ENCODE measurements at regions not wholly inside any gene's neighbourhood (a gene's known extent, or its start where the extent isn't known, plus 50 kb on each side); places are given as distances from the start of the nearest gene placed in this dataset.

DNA sequence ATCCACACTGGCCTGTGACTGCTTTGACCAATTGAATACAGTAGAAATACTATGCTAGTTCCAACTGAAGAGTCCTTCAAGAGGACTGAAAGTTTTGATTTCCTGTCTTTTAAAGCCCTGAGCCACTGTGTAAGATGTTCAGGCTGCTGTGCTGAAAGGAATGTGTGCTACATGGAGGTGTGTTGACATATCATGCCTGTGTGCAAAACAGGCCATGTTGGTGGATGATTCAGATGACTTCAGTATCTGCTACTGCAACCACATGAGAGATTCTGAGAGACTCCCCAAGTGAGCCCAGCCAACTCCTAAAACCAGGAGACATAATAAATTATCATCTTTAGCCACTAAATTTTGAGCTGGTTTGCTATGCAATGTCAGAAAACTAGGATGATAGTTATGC, 662.9 kb downstream of the ZEB2 start:
- Histone ChIP-seq H3K9me3 (no peaks in the 10 kb centered on the region), H3K27ac (no peak overlapping the region), H3K4me1 (no peaks in the 10 kb centered on the region), H3K27me3 (no peaks in the 10 kb centered on the region), H3K4me3 (no peak overlapping the region), H3K36me3 (no peaks in the 10 kb centered on the region)
- TF ChIP-seq, protein P1, sequence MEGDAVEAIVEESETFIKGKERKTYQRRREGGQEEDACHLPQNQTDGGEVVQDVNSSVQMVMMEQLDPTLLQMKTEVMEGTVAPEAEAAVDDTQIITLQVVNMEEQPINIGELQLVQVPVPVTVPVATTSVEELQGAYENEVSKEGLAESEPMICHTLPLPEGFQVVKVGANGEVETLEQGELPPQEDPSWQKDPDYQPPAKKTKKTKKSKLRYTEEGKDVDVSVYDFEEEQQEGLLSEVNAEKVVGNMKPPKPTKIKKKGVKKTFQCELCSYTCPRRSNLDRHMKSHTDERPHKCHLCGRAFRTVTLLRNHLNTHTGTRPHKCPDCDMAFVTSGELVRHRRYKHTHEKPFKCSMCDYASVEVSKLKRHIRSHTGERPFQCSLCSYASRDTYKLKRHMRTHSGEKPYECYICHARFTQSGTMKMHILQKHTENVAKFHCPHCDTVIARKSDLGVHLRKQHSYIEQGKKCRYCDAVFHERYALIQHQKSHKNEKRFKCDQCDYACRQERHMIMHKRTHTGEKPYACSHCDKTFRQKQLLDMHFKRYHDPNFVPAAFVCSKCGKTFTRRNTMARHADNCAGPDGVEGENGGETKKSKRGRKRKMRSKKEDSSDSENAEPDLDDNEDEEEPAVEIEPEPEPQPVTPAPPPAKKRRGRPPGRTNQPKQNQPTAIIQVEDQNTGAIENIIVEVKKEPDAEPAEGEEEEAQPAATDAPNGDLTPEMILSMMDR (IDR thresholded peaks at IDR 0.05) = no peak
- no peak for TF ChIP-seq POLR2A (IDR thresholded peaks at IDR 0.05)
- no peak for DNase-seq

DNA sequence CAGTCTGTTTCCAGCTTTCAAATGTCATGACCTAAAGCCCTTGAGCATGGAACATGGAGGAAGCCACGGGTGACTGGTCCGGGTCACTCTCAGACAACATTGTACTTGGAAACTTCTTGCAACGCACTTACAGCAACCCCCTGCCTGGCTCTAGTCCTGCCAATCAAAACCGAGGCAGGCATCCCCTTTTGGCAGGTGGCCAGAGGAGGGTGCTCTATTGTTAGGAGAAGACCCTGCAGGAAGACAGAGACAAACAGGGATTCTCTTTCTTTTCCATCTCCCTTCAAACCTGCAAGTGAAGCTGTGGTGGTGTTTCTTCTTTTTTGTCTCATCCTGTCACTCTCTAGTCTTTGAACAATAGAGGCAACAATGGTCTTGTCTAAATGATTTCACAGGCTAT, 667.2 kb downstream of the ZEB2 start:
- no peak for TF ChIP-seq POLR2A (IDR thresholded peaks at IDR 0.05)
- TF ChIP-seq, protein P1 (IDR thresholded peaks at IDR 0.05) = no peak
- Histone ChIP-seq H3K27ac (no peak overlapping the region), H3K27me3 (no peaks in the 10 kb centered on the region), H3K9me3 (no peaks in the 10 kb centered on the region), H3K4me3 (no peak overlapping the region), H3K36me3 (no peaks in the 10 kb centered on the region), H3K4me1 (no peaks in the 10 kb centered on the region)
- no peak for DNase-seq

DNA sequence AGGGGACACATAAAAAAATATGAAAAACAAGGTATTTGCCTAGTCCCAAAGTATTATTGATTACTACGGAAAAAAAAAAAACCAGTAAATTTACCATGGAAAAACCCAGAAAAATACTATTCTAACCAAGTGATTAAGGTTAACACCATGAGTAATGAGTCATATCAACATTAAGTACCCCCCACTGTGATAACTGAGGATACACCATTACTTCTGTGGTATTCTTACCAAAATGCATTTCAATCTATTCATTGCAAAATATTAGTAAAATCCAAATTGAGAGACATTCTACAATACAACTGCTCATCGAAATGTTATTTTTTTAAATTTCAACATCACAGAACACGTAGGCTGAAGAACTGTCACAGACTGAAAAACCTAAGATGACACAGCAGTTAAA, 669.8 kb downstream of the ZEB2 start:
- DNase-seq = no peak
- H3K27me3 ChIP-seq = no peaks in the 10 kb centered on the region
- no peaks in the 10 kb centered on the region for H3K9me3 ChIP-seq
- TF ChIP-seq, protein P1 (IDR thresholded peaks at IDR 0.05) = no peak
- no peak for TF ChIP-seq POLR2A (IDR thresholded peaks at IDR 0.05)
- H3K4me1 ChIP-seq = no peaks in the 10 kb centered on the region
- no peak overlapping the region for H3K27ac ChIP-seq
- H3K36me3 ChIP-seq = no peaks in the 10 kb centered on the region
- H3K4me3 ChIP-seq = no peak overlapping the region

DNA sequence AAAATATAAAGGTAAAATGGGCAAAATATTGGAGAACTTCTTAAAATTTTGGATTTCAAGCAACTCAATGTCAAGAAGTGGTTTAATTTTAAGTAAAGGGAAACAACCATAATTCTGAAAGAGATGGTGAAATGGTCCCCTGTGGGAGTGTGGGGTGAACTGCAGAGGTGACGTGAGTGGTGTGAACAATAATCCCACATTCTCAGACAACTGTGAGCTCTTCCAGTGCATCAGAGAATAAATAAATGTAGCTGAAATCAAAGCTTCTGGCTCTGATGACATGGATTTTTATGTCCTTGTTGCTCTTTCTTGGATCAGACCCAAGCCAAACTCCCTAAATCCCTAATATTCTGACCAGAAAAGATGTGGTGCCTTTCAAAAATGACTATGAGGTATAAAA, 672.7 kb downstream of the ZEB2 start:
- DNase-seq = no peak
- Histone ChIP-seq H3K27me3 (no peaks in the 10 kb centered on the region), H3K4me1 (no peaks in the 10 kb centered on the region)

DNA sequence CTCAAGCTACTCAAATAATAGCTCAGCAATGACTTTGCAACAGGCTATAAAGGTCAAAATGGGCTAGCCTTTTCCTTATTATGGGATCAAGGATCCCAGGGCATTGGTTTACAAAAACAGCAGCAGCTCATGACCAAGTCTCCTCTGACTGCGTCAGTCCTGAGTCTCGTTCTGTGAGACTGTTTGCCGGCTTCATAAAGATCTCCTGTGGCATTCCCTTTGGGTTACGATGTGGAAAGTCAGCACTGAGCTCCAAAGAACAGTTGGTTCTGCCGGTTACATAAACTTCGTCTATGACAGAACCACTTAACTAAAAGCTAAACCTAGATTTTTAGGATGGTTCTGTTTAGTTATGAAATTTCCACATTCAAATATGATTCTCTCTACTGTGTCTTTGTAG, 674.9 kb downstream of the ZEB2 start:
- H3K4me1 ChIP-seq = no peaks in the 10 kb centered on the region
- DNase-seq = no peak
- H3K27me3 ChIP-seq = no peaks in the 10 kb centered on the region
- TF ChIP-seq, protein P1 (IDR thresholded peaks at IDR 0.05) = no peak
- no peak for TF ChIP-seq POLR2A (IDR thresholded peaks at IDR 0.05)
- no peak overlapping the region for H3K4me3 ChIP-seq
- H3K9me3 ChIP-seq = no peaks in the 10 kb centered on the region
- H3K27ac ChIP-seq = peak overlapping the region in 2 of 4 donors; percentile 35 to 57
- no peaks in the 10 kb centered on the region for H3K36me3 ChIP-seq

More for the DNA sequence above, 672.7 kb downstream of the ZEB2 start:
- no peak overlapping the region for H3K27ac ChIP-seq
- H3K9me3 ChIP-seq = no peaks in the 10 kb centered on the region
- TF ChIP-seq POLR2A (IDR thresholded peaks at IDR 0.05) = no peak
- TF ChIP-seq, protein P1 (IDR thresholded peaks at IDR 0.05) = no peak
- H3K36me3 ChIP-seq = no peaks in the 10 kb centered on the region
- H3K4me3 ChIP-seq = no peak overlapping the region

DNA sequence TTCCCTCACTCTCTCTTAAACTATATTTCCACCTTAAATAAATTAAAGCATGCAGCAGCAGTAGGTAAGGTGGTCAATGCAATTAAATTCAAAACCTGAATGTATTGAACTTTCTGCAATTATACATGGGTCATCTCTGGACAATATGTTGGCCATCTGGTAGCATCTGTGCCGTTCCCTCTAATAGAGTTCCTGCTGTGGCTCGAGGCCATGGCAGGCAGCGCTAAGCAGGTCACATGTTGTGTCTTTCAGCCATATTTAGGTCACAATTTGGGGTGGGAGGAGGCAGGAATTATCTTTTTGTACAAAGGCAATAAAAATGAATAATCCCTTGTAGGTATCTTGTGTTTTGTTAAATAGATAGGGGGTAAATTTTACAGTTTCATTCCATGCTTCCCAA, 676.2 kb downstream of the ZEB2 start:
- H3K27me3 ChIP-seq = no peaks in the 10 kb centered on the region
- no peak overlapping the region for H3K27ac ChIP-seq
- no peaks in the 10 kb centered on the region for H3K36me3 ChIP-seq
- TF ChIP-seq POLR2A (IDR thresholded peaks at IDR 0.05) = no peak
- TF ChIP-seq, protein P1 (IDR thresholded peaks at IDR 0.05) = no peak
- no peak overlapping the region for H3K4me3 ChIP-seq
- no peaks in the 10 kb centered on the region for H3K9me3 ChIP-seq
- no peak for DNase-seq
- H3K4me1 ChIP-seq = no peaks in the 10 kb centered on the region

All from Peyer's patch (tissue), 4 donors.